ENCODE measurements at regions not wholly inside any gene's neighbourhood (a gene's known extent, or its start where the extent isn't known, plus 50 kb on each side); places are given as distances from the start of the nearest gene placed in this dataset.

- Mint-ChIP-seq H3K36me3 (ENCODE audit: low read depth, unreplicated experiment) (no peaks in the 10 kb centered on the region), H3K27ac (ENCODE audit: unreplicated experiment) (no peak overlapping the region), H3K27me3 (ENCODE audit: low read depth, unreplicated experiment) (peaks cover 22% of the 10 kb centered on the region), H3K4me1 (ENCODE audit: low read depth, unreplicated experiment) (no peaks in the 10 kb centered on the region), H3K4me3 (ENCODE audit: unreplicated experiment) (no peak overlapping the region), H3K9me3 (ENCODE audit: unreplicated experiment) (peaks cover 2% of the 10 kb centered on the region)
- no peaks in the 10 kb centered on the region for H3K36me3 ChIP-seq (ENCODE audit: insufficient read depth, low read length)
- H3K4me3 ChIP-seq (ENCODE audit: insufficient read depth, low read depth, low read length), result no peak overlapping the region
- H3K27ac ChIP-seq (ENCODE audit: low read depth, low read length), result no peak overlapping the region
- no peak for DNase-seq (ENCODE audit: low read depth)
- no peaks in the 10 kb centered on the region for H3K4me1 ChIP-seq (ENCODE audit: insufficient read depth, low read length)
- H3K79me2 ChIP-seq (ENCODE audit: insufficient read depth, low read length), result no peaks in the 10 kb centered on the region
- H3K9ac ChIP-seq (ENCODE audit: low read length), result no peak overlapping the region
- no peak for FAIRE-seq
- H4K20me1 ChIP-seq (ENCODE audit: insufficient read depth, low read length), result no peaks in the 10 kb centered on the region
- H2AFZ ChIP-seq (ENCODE audit: low read depth, low read length), result no peak overlapping the region
- TF ChIP-seq CTCF (IDR thresholded peaks at IDR 0.05; ENCODE audit: insufficient read depth, low read depth, low read length) (no peak), EZH2 (IDR thresholded peaks at IDR 0.05; ENCODE audit: insufficient read depth, low read length) (no peak)
- no peaks in the 10 kb centered on the region for H3K27me3 ChIP-seq (ENCODE audit: insufficient read depth, low read length)
- peaks cover 7% of the 10 kb centered on the region for H3K9me3 ChIP-seq (ENCODE audit: insufficient read depth, low read depth, low read length)
- H3K4me2 ChIP-seq (ENCODE audit: low read length), result no peak overlapping the region
These were observed 199.1 kb upstream of the CELF4 start for GRCh38 chr18:37764541-37765288.

- no peaks in the 10 kb centered on the region for H3K27me3 ChIP-seq (ENCODE audit: insufficient read depth, low read length)
- H2AFZ ChIP-seq (ENCODE audit: low read depth, low read length), result no peak overlapping the region
- H3K4me3 Mint-ChIP-seq (ENCODE audit: unreplicated experiment), result no peak overlapping the region
- no peaks in the 10 kb centered on the region for H3K36me3 ChIP-seq (ENCODE audit: insufficient read depth, low read length)
- H3K4me1 Mint-ChIP-seq (ENCODE audit: low read depth, unreplicated experiment), result no peaks in the 10 kb centered on the region
- DNase-seq (ENCODE audit: low read depth), result no peak
- H3K4me3 ChIP-seq (ENCODE audit: insufficient read depth, low read depth, low read length), result no peak overlapping the region
- no peaks in the 10 kb centered on the region for H4K20me1 ChIP-seq (ENCODE audit: insufficient read depth, low read length)
- H3K9ac ChIP-seq (ENCODE audit: low read length), result no peak overlapping the region
- peaks cover 16% of the 10 kb centered on the region for H3K27me3 Mint-ChIP-seq (ENCODE audit: low read depth, unreplicated experiment)
- H3K27ac Mint-ChIP-seq (ENCODE audit: unreplicated experiment), result no peak overlapping the region
- TF ChIP-seq CTCF (IDR thresholded peaks at IDR 0.05; ENCODE audit: insufficient read depth, low read depth, low read length) (no peak), EZH2 (IDR thresholded peaks at IDR 0.05; ENCODE audit: insufficient read depth, low read length) (no peak)
- H3K9me3 Mint-ChIP-seq (ENCODE audit: unreplicated experiment), result peaks cover 2% of the 10 kb centered on the region
- no peaks in the 10 kb centered on the region for H3K4me1 ChIP-seq (ENCODE audit: insufficient read depth, low read length)
- no peaks in the 10 kb centered on the region for H3K36me3 Mint-ChIP-seq (ENCODE audit: low read depth, unreplicated experiment)
- no peak overlapping the region for H3K27ac ChIP-seq (ENCODE audit: low read depth, low read length)
- H3K79me2 ChIP-seq (ENCODE audit: insufficient read depth, low read length), result no peaks in the 10 kb centered on the region
- H3K9me3 ChIP-seq (ENCODE audit: insufficient read depth, low read depth, low read length), result peaks cover 7% of the 10 kb centered on the region
- H3K4me2 ChIP-seq (ENCODE audit: low read length), result no peak overlapping the region
- FAIRE-seq, result no peak
These were observed 196.6 kb upstream of the CELF4 start for GRCh38 chr18:37762076-37762621.

- TF ChIP-seq EZH2 (IDR thresholded peaks at IDR 0.05; ENCODE audit: insufficient read depth, low read length) (no peak), CTCF (IDR thresholded peaks at IDR 0.05; ENCODE audit: insufficient read depth, low read depth, low read length) (no peak)
These were observed 188.5 kb upstream of the CELF4 start for GRCh38 chr18:37754141-37754540.

More at GRCh38 chr18:37754141-37754540, 188.5 kb upstream of the CELF4 start:
- no peak overlapping the region for H3K4me3 ChIP-seq (ENCODE audit: insufficient read depth, low read depth, low read length)
- no peak overlapping the region for H3K4me2 ChIP-seq (ENCODE audit: low read length)
- FAIRE-seq, result no peak
- H3K27me3 ChIP-seq (ENCODE audit: insufficient read depth, low read length), result no peaks in the 10 kb centered on the region
- DNase-seq (ENCODE audit: low read depth), result no peak
- H3K4me3 Mint-ChIP-seq (ENCODE audit: unreplicated experiment), result no peak overlapping the region
- no peaks in the 10 kb centered on the region for H3K36me3 Mint-ChIP-seq (ENCODE audit: low read depth, unreplicated experiment)
- H3K9me3 ChIP-seq (ENCODE audit: insufficient read depth, low read depth, low read length), result no peaks in the 10 kb centered on the region
- no peaks in the 10 kb centered on the region for H4K20me1 ChIP-seq (ENCODE audit: insufficient read depth, low read length)
- no peaks in the 10 kb centered on the region for H3K4me1 Mint-ChIP-seq (ENCODE audit: low read depth, unreplicated experiment)
- H3K4me1 ChIP-seq (ENCODE audit: insufficient read depth, low read length), result no peaks in the 10 kb centered on the region
- no peak overlapping the region for H3K9ac ChIP-seq (ENCODE audit: low read length)
- H3K27ac ChIP-seq (ENCODE audit: low read depth, low read length), result no peak overlapping the region
- H3K79me2 ChIP-seq (ENCODE audit: insufficient read depth, low read length), result no peaks in the 10 kb centered on the region
- peaks cover 3% of the 10 kb centered on the region for H3K27me3 Mint-ChIP-seq (ENCODE audit: low read depth, unreplicated experiment)
- H2AFZ ChIP-seq (ENCODE audit: low read depth, low read length), result no peak overlapping the region
- H3K9me3 Mint-ChIP-seq (ENCODE audit: unreplicated experiment), result no peaks in the 10 kb centered on the region
- H3K27ac Mint-ChIP-seq (ENCODE audit: unreplicated experiment), result no peak overlapping the region
- no peaks in the 10 kb centered on the region for H3K36me3 ChIP-seq (ENCODE audit: insufficient read depth, low read length)
